SK-N-MC (cell line): ENCODE measurements at regions not wholly inside any gene's neighbourhood (a gene's known extent, or its start where the extent isn't known, plus 50 kb on each side); places are given as distances from the start of the nearest gene placed in this dataset.

Experiments
- EZH2 ChIP-seq: fragments of 200-600 bp; sonication (generic); IDR thresholded peaks from one replicate; pipeline ENCODE4 v1.6.1; 2017; ENCODE audit warnings: antibody characterized with exemption
- FOXP2 ChIP-seq: optimal IDR thresholded peaks from 2 replicates; pipeline ENCODE3; 2011; ENCODE audit warnings: mild to moderate bottlenecking, moderate library complexity; ENCODE audit not compliant: insufficient read depth; ENCODE audit errors: extremely low read length, control extremely low read depth
- POLR2AphosphoS5 ChIP-seq: IDR thresholded peaks from 2 replicates; pipeline ENCODE4 v1.6.1; 2012; ENCODE audit warnings: mild to moderate bottlenecking, low read depth, low read length, borderline replicate concordance

DNA sequence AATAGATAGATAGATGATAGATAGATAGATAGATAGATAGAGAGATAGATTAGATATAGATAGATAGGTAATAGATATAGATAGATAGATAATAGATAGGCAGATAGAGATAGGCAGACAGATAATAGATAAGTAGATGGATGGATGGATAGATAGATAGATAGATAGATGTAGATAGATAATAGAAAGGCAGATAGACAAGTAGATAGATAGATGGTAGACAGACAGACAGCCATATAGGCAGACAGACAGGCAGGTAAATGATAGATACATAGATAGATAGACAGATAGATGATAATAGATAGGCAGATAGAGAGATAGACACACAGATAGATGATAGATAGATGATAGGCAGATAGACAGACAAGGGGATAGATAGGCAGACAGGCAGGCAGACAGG, 191.4 kb upstream of the TNRC6C start:
- TF ChIP-seq POLR2AphosphoS5 (no peak), EZH2 (no peak), FOXP2 (no peak)
